Upper lobe of right lung (tissue), 1 donor: ENCODE measurements at regions not wholly inside any gene's neighbourhood (a gene's known extent, or its start where the extent isn't known, plus 50 kb on each side); places are given as distances from the start of the nearest gene placed in this dataset.

Experiments used
- ATAC-seq: fragments of 200-7000 bp; cut with Tn5 transposase; one replicate; pipeline ENCODE4 v1.9.1; 2020; ENCODE audit warnings: mild to moderate bottlenecking, moderate library complexity
- DNase-seq: peaks from one replicate; pipeline ENCODE4 v3.0.0-alpha.2; 2020
- H3K27ac ChIP-seq: fragments of 200-600 bp; one replicate; pipeline ENCODE4 v1.8.0; 2022
- H3K27me3 ChIP-seq: fragments of 200-600 bp; one replicate; pipeline ENCODE4 v1.8.0; 2022; ENCODE audit warnings: mild to moderate bottlenecking
- H3K36me3 ChIP-seq: fragments of 200-600 bp; one replicate; pipeline ENCODE4 v1.8.0; 2022
- H3K4me1 ChIP-seq: fragments of 200-600 bp; one replicate; pipeline ENCODE4 v1.8.0; 2022
- H3K4me3 ChIP-seq: fragments of 200-600 bp; one replicate; pipeline ENCODE4 v1.8.0; 2022; ENCODE audit warnings: mild to moderate bottlenecking
- H3K9me3 ChIP-seq: fragments of 200-600 bp; one replicate; pipeline ENCODE4 v1.8.0; 2022
- intact Hi-C: fragments of 100-400 bp; cut with DNase I; formaldehyde crosslinking; loops from one replicate; pipeline ENCODE4 v1.11.0; 2022
- TF ChIP-seq, protein P1 (sequence below): fragments of 200-600 bp; IDR thresholded peaks from one replicate; pipeline ENCODE4 v1.8.0; 2022; ENCODE audit warnings: antibody characterized with exemption
- donor health status: DM: no; HTN: yes; CAD: no; lungs with severe emphysema.

DNA sequence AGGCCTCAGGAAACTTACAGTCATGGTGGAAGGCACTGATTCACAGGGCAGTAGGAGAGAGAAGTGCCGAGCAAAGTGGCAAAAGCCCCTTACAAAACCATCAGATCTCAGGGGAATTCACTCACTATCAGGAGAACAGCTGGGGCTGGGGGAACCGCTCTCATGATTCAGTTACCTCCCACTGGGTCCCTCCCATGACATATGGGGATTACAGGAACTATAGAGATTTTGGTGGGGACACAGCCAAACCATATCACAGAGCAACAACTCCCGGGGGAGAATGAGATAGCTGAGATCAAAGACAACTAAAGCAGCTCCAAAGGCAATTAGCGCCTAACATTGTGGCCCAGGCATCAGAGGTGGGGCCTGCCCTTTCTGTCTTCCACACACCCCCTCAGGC lies 85.4 kb upstream of the VOPP1 start:
- TF ChIP-seq, protein P1, sequence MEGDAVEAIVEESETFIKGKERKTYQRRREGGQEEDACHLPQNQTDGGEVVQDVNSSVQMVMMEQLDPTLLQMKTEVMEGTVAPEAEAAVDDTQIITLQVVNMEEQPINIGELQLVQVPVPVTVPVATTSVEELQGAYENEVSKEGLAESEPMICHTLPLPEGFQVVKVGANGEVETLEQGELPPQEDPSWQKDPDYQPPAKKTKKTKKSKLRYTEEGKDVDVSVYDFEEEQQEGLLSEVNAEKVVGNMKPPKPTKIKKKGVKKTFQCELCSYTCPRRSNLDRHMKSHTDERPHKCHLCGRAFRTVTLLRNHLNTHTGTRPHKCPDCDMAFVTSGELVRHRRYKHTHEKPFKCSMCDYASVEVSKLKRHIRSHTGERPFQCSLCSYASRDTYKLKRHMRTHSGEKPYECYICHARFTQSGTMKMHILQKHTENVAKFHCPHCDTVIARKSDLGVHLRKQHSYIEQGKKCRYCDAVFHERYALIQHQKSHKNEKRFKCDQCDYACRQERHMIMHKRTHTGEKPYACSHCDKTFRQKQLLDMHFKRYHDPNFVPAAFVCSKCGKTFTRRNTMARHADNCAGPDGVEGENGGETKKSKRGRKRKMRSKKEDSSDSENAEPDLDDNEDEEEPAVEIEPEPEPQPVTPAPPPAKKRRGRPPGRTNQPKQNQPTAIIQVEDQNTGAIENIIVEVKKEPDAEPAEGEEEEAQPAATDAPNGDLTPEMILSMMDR: no peak
- Histone ChIP-seq H3K9me3 (no peaks in the 10 kb centered on the region), H3K4me3 (no peak overlapping the region), H3K4me1 (no peaks in the 10 kb centered on the region), H3K27ac (no peak overlapping the region), H3K36me3 (no peaks in the 10 kb centered on the region), H3K27me3 (no peaks in the 10 kb centered on the region)
- DNase-seq (no peak), ATAC-seq (no peak)
- intact Hi-C loops: no loop called here

DNA sequence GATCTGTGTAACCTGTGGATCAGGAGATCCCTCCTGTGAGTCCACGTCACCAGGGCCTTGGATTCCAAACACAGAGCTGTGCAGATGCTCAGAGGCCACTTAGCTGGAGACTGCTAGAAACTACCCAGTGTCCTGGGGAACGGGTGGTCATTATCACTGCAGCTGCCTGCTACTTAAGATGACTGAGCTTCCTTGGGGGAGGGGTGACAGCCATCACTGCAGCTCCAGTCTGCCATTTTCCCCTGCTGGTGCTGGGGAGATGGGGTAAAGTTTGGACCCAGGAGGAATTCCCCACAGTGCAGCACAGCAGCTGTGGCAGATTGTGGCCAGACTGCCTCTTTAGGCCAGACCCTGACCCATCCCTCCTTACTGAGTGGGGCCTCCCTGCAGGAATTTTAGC lies 78.8 kb upstream of the VOPP1 start:
- H3K36me3 ChIP-seq: no peaks in the 10 kb centered on the region
- H3K27me3 ChIP-seq: no peaks in the 10 kb centered on the region
- H3K4me3 ChIP-seq: no peak overlapping the region
- H3K9me3 ChIP-seq: no peaks in the 10 kb centered on the region
- intact Hi-C loops: no loop called here
- DNase-seq (no peak), ATAC-seq (no peak)
- TF ChIP-seq, protein P1: no peak
- H3K27ac ChIP-seq: no peak overlapping the region
- H3K4me1 ChIP-seq: no peaks in the 10 kb centered on the region

DNA sequence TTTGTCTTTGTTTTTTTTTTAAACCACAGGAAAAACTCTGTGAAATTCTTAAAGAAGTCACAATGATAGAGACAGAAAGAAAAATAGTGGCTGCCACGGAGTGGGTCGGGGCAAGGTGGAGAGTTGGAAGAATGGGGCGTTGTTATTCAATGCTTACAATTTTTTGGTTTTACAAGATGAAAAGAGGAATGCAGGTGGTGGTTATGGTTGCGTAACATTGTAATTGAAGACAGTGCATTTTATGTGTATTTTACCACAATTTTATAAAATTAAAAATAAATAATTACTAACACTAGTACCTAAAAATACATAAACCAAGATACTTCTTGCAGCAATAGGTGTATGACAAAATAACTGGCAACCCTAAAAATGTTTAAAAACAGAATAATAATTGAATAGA lies 76.9 kb upstream of the VOPP1 start:
- Histone ChIP-seq H3K4me3 (no peak overlapping the region), H3K27ac (no peak overlapping the region), H3K27me3 (no peaks in the 10 kb centered on the region), H3K9me3 (no peaks in the 10 kb centered on the region), H3K4me1 (no peaks in the 10 kb centered on the region), H3K36me3 (no peaks in the 10 kb centered on the region)
- intact Hi-C loops: no loop called here
- TF ChIP-seq, protein P1: no peak
- DNase-seq (no peak), ATAC-seq (no peak)

DNA sequence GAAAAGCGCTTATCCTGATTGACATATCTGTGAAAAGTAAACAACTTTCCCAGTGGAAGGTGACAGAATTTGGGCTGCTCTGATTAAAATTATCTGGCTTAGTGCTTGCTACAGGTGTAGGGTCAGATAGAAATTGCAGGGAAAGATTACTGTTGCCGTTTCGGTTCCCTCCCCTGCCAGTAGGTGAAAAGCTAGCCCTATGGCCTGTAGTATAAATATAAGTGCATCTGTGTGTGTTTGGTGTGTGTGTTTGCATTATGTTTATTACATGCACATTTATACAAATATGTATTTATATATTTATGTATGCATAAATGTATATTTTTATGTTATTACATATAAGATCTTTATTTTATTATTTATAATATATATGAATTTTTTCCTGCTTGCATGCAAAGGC lies 72.3 kb upstream of the VOPP1 start:
- TF ChIP-seq, protein P1: no peak
- intact Hi-C loops: no loop called here
- no peak for DNase-seq

DNA sequence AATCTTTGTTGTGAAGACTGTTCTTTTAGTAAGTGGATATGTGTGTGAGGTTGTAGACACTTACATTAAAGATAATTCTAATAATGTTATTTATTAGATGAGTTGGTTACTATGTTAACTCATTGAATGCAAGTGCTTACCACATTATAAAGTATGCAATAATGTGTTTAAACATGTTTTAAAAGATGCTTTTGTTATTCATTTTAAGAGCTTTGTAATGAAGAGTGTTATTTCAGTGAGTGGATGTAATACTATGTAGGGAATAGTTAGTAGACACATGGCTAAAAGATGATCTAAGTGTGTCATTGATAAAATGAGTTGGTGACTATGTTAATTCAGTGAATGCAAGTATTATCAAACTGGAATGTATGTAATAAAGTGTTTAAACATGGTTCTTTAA lies 70.0 kb upstream of the VOPP1 start:
- no peak for ATAC-seq
- no peaks in the 10 kb centered on the region for H3K27me3 ChIP-seq
- no peak for DNase-seq
- H3K4me3 ChIP-seq: no peak overlapping the region
- H3K4me1 ChIP-seq: no peaks in the 10 kb centered on the region
- intact Hi-C loops: no loop called here
- no peaks in the 10 kb centered on the region for H3K36me3 ChIP-seq
- H3K27ac ChIP-seq: no peak overlapping the region
- H3K9me3 ChIP-seq: no peaks in the 10 kb centered on the region
- TF ChIP-seq, protein P1: no peak

More for the DNA sequence above, 72.3 kb upstream of the VOPP1 start:
- H3K27me3 ChIP-seq: no peaks in the 10 kb centered on the region
- no peak overlapping the region for H3K27ac ChIP-seq
- no peak for ATAC-seq
- no peaks in the 10 kb centered on the region for H3K9me3 ChIP-seq
- H3K4me1 ChIP-seq: no peaks in the 10 kb centered on the region
- no peaks in the 10 kb centered on the region for H3K36me3 ChIP-seq
- no peak overlapping the region for H3K4me3 ChIP-seq

DNA sequence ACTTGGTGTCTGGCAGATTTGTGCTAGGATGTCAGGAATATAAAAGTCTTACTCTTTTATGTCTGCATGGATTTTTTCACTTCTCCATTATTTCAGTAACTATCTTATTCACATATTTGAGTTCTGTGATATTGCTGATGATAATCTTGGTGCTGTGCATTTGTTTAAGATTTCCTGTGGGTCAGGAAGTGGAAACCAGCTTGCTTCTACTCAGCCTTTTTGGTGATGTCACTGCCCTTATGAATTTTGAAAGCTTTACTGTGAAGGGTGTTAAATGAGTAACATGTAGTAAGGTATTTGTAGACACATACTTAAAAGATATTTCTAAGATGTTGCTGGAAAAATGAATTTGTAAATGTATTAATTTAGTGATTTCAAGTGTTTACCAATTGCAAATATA lies 69.5 kb upstream of the VOPP1 start:
- Histone ChIP-seq H3K4me1 (no peaks in the 10 kb centered on the region), H3K36me3 (no peaks in the 10 kb centered on the region), H3K9me3 (no peaks in the 10 kb centered on the region), H3K4me3 (no peak overlapping the region), H3K27ac (no peak overlapping the region), H3K27me3 (no peaks in the 10 kb centered on the region)
- no peak for ATAC-seq
- TF ChIP-seq, protein P1: no peak
- intact Hi-C loops: no loop called here
- no peak for DNase-seq
